ENCODE measurements at regions not wholly inside any gene's neighbourhood (a gene's known extent, or its start where the extent isn't known, plus 50 kb on each side); places are given as distances from the start of the nearest gene placed in this dataset.

GRCh38 chr11:92462821-92463220, 238.2 kb downstream of the FAT3 start:
- no peak overlapping the region for H3K9ac ChIP-seq (replicated peaks in 1 of 4; ENCODE audit: extremely low read depth in 1 of 4, low read depth in 3 of 4, low read length in 3 of 4)
- peak overlapping the region; percentile 18 for H2BK120ac ChIP-seq (replicated peaks; ENCODE audit: low read depth, low read length)
- no peak for FAIRE-seq
- no peak overlapping the region for H2BK5ac ChIP-seq (ENCODE audit: low read depth, low read length)
- ChIA-PET POLR2A (ENCODE audit: partially characterized antibody) (no interaction called here), CTCF (ENCODE audit: partially characterized antibody) (no interaction called here)
- H3K36me3 ChIP-seq (ENCODE audit: control insufficient read depth in 2 of 4, insufficient read depth in 4 of 4, low read length in 3 of 4), result no peaks in the 10 kb centered on the region
- no peak overlapping the region for H3K27ac ChIP-seq (ENCODE audit: low read depth, low read length)
- H2BK12ac ChIP-seq (ENCODE audit: low read depth, low read length), result no peak overlapping the region
- H2BK20ac ChIP-seq (ENCODE audit: low read length), result no peak overlapping the region
- no peaks in the 10 kb centered on the region for H3K23me2 ChIP-seq (ENCODE audit: low read depth, low read length)
- H3K27me3 ChIP-seq (replicated peaks in 1 of 4; ENCODE audit: control insufficient read depth in 3 of 4, extremely low read depth in 1 of 4, insufficient read depth in 3 of 4, low read length in 3 of 4), result no peaks in the 10 kb centered on the region
- H3K79me2 ChIP-seq (ENCODE audit: control insufficient read depth in 1 of 2, insufficient read depth in 2 of 2, low read length in 2 of 2), result no peaks in the 10 kb centered on the region; a peak in 2 of 4 replicates
- H4K91ac ChIP-seq (replicated peaks; ENCODE audit: insufficient read length, low read length), result no peak overlapping the region
- no peak overlapping the region for H2BK15ac ChIP-seq (ENCODE audit: low read length)
- H3K14ac ChIP-seq (ENCODE audit: insufficient read length), result no peak overlapping the region
- no peak overlapping the region for H3K4ac ChIP-seq (replicated peaks; ENCODE audit: insufficient read length, low read depth, low read length)
- no peak for DNase-seq (ENCODE audit: low read depth in 1 of 2, low spot score in 2 of 2)
- H3K4me3 ChIP-seq (ENCODE audit: extremely low read depth in 1 of 4, insufficient read depth in 2 of 4, low read depth in 3 of 4, low read length in 4 of 4), result no peak overlapping the region
- no peak overlapping the region for H3K4me2 ChIP-seq (ENCODE audit: insufficient read depth in 1 of 2, low read depth in 2 of 2, low read length in 2 of 2)
- H2AFZ ChIP-seq (ENCODE audit: low read length), result no peak overlapping the region
- no peak for TF ChIP-seq USF2 (IDR thresholded peaks at IDR 0.05; ENCODE audit: low read length)
- no peak for TF ChIP-seq KDM1A (IDR thresholded peaks at IDR 0.05; ENCODE audit: borderline replicate concordance, low read length)
- no peak for TF ChIP-seq HDAC2 (IDR thresholded peaks at IDR 0.05; ENCODE audit: borderline replicate concordance in 1 of 2, low read depth in 2 of 2, low read length in 2 of 2)
- TF ChIP-seq RNF2 (IDR thresholded peaks at IDR 0.05; ENCODE audit: borderline replicate concordance, low read depth, low read length, missing control alignments, poor library complexity, severe bottlenecking), result no peak
- TF ChIP-seq ATF2 (IDR thresholded peaks at IDR 0.05; ENCODE audit: low read length), result no peak
- no peak for TF ChIP-seq NRF1 (IDR thresholded peaks at IDR 0.05; ENCODE audit: low read depth, low read length)
- TF ChIP-seq ZNF274 (IDR thresholded peaks at IDR 0.05; ENCODE audit: borderline replicate concordance, extremely low read depth, low read length), result no peak
- no peak overlapping the region for H2AK5ac ChIP-seq (ENCODE audit: low read depth, low read length)
- no peak overlapping the region for H3K56ac ChIP-seq (replicated peaks; ENCODE audit: insufficient read length, low read depth, low read length)
- no peak overlapping the region for H4K5ac ChIP-seq (ENCODE audit: insufficient read length, low read depth, low read length)
- no peak overlapping the region for H4K8ac ChIP-seq (ENCODE audit: extremely low read depth, insufficient read depth, low read length)
- no peaks in the 10 kb centered on the region for H3K4me1 ChIP-seq (replicated peaks in 1 of 4; ENCODE audit: control insufficient read depth in 3 of 4, insufficient read depth in 4 of 4, low read length in 3 of 4)
- peaks cover 2% of the 10 kb centered on the region; the same call in 1 of the 2 replicates for H3K79me1 ChIP-seq (ENCODE audit: low read depth, low read length)
- 88% methylated on average over 1 of the region's 1 CpG; no CpG with 5 or more reads in 1 of the 2 experiments for WGBS, 2 experiments (ENCODE audit: extremely low coverage in 1 of 2, insufficient coverage in 1 of 2, insufficient read length in 1 of 2, insufficient replicate concordance in 2 of 2, low coverage in 1 of 2, low lambda C conversion rate in 2 of 2, missing lambda C conversion rate in 1 of 2)
- no peak overlapping the region for H3K18ac ChIP-seq (ENCODE audit: extremely low read depth, low read length)
- H3K9me3 ChIP-seq (ENCODE audit: insufficient read depth in 2 of 2, low read depth in 1 of 2, low read length in 1 of 2), result no peaks in the 10 kb centered on the region
- no peak overlapping the region for H3K23ac ChIP-seq (ENCODE audit: insufficient read length)
- H4K20me1 ChIP-seq (replicated peaks in 1 of 2; ENCODE audit: control insufficient read depth in 1 of 2, insufficient read depth in 2 of 2, low read length in 2 of 2), result no peaks in the 10 kb centered on the region
